ENCODE measurements at regions not wholly inside any gene's neighbourhood (a gene's known extent, or its start where the extent isn't known, plus 50 kb on each side); places are given as distances from the start of the nearest gene placed in this dataset.

DNA sequence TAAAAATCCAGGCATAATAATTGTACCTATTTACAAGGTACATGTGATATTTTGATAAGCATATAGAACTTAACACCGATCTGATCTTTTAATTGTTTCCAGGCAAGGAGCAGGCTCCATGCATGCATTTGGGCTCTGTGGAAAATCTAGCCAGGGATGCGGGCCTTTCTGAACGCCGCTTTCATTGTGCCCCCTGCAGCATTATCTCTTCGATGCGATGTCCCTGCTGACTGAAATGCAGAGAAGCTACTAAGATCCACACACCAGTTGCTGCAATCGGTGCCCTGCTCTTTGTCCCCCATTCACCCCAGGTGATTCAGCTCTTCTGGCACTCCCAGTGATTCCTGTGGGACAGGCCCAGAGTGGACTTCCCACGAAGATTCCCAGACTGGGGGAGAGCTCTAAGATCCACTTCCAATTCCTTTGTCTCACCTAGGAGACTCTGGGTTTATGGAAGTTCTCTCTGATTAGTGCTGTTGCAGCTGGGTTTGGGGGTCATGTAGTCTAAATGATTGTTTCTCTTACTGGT lies 254.3 kb upstream of the AGA start:
- no peak for DNase-seq (ENCODE audit: low spot score)

DNA sequence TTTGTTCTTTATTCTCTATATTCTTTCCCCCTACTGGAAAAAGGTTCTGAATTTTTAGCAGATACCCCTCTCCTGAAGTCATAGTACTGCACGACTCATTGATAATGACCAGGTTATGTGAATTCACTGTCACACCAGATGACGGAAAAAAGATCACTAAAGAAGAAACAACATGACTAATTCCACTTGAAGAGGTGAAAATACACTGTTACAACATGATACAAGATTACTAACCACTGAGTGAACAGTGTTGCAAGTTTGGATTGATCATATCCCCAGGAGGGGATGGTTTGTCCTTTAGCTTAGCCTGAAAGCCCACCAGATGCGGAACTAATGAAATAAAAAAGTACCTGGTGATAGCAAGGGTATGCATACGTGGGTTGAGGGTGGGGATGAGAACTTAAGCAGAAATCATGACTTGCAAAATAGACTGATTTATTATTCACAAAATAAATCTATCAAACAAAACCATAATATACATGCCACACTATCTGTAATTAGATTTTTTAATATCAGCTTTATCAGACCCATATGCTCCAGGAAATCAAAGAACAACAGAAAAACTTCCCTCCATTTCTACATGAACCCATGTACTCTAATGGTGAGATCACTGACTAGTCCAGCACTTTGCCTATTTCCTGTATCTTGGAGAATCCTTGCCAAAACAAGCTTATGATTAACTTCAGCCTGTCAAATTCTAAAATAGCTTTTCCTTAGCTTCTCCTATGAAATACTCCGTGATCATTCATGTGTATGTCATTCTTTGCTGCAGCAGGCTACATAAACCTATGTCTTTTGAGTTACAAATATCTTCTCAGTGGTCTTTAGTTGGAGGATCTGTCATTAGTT lies 257.4 kb upstream of the AGA start:
- no peak for DNase-seq (ENCODE audit: low spot score)

DNA sequence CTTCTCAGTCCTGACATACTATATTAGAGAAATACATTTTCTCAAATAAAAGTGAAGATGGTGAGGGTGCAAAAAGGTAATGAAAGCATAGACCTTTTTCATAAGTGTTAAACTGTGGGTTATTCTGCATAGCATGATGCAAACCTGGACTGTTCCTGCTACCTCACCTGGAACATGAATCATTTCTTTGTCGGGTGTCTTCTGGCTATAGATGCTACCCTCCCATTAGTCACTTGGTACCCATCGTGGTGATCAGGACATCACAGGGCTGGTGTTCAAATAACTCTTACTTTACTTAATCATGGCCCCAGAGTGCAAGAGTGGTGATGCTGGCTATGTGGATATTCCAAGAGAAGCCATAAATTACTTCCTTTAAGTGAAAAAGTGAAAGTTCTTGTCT lies 264.7 kb upstream of the AGA start:
- DNase-seq (ENCODE audit: low spot score), result no peak

DNA sequence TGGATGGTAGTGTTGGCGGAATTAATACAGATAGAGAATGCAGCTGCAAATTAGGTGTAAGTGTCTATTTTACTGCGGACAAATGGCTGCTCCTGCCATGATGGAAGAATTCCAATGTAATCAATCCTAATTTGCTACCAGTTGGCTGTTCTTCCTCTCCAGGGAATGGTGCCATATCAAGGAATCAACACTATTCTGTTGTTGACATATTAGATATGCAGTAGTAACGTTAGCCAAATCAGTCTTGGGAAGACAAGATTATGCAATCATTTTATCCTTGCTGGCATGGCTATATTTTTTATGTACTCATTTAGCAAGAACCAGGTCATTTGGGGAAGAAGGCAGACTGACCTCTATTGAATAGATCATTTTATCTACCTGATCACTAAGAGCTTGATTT lies 271.2 kb upstream of the AGA start:
- DNase-seq (ENCODE audit: low spot score), result no peak

DNA sequence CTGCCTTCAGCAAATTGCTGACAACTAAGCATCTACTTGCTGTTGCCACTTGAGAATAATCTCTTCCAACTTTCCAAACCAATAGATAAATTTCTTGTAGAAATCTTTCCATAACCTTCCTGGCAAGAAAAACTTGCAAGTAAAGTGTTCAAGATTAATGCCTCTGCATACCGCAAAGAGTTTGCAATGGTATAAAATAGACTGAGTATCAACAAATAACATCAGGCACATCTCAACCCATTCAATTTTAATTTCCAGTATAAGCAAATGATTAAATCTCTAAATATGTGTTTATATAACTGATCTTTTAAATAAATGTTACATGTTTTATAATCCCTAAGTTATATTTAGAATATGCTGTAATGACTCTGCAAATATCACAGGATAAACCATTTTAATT lies 275.2 kb upstream of the AGA start:
- no peak for DNase-seq (ENCODE audit: low spot score)

DNA sequence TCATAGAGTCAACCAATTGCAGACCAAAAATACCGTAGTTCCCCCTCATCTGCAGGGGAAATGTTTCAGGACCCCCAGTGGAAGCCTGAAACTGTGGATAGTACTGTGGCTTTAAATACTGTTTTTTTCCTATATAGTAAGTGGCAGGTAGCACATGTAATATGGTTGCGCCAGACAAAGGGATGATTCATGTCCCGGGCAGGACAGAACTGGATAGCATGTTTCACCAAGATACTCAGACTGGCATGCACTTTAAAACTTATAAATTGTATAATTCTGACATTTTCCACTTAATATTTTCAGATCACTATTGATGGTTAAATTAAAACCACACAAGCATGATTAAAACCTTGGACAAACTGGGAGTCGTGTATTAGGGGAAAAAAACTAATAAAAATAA lies 276.3 kb upstream of the AGA start:
- no peak for DNase-seq (ENCODE audit: low spot score)

DNA sequence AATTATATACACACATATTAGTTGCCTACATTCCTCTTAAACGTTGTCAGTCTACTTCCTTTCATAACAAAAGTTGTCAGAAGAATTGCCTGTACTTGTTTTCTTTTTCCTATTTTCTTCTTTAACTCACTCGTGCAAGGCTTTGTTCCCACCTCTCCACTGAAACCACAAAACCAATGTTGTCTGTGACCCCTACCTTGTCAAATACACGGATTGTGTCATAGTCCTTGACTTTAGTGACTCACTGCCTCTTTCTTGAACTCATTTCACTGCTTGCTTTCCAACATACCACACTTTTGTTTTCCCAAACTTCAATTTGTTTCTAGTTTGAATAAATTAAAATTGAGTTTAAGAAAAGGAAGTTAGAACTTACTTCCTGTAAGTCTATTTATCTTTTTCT lies 283.9 kb upstream of the AGA start:
- DNase-seq (ENCODE audit: low spot score), result no peak

DNA sequence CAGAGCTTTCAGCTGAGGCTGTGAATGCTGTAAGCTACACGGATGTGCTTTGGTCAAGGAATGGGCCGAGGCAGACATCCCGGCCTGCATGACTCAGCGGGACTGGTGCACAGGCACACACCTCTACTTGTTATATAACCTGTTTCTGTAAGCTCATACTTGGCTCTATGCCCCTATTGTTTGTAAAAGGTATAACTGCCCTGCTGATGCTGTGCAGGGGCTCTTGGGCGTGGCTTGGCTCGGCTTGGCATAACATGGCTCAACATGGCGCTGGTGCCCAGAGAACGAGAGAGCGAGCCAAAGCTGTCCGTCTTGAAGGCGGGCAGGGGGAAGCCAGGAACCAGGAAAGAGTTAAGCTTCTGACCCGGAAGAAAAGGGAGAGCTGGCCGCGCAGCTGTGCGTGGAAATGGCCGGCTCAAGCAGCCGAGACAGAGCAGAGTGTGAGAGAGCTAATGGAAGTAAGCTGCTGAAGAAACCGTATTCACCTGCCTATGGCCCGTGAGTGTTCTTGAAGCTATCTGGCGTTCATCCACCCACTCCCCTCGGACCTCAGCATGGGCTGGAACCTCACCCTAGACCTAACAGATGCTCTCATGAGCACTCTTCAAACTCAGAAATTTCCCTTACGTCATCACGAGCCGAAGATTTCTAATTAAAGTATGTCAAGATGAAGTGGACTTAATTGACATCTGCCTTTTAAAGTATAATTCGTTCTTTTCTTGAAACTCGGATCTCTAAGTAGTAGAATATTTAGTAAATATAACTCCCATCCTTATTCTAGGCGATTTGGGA lies 286.3 kb upstream of the AGA start:
- no peak for DNase-seq (ENCODE audit: low spot score)

DNA sequence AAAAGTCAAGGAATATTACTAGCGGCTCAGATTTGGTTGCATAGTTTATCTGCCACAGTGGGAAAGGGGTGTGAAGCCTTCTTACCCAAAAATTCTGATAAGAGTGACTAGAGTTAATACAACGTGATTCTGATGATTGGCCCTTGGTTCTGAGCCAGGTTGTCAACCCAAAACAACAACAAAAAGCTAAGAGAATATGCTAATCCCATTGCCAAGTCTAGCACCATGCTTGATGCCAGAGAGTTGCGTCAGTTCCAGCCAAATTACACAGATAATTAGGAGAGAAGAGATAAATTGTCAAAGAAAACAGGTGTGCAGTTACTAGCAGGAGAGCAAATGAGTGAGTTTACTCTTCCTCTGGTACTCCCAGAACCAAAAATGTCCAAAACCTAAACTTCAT lies 287.4 kb upstream of the AGA start:
- DNase-seq (ENCODE audit: low spot score), result no peak

DNA sequence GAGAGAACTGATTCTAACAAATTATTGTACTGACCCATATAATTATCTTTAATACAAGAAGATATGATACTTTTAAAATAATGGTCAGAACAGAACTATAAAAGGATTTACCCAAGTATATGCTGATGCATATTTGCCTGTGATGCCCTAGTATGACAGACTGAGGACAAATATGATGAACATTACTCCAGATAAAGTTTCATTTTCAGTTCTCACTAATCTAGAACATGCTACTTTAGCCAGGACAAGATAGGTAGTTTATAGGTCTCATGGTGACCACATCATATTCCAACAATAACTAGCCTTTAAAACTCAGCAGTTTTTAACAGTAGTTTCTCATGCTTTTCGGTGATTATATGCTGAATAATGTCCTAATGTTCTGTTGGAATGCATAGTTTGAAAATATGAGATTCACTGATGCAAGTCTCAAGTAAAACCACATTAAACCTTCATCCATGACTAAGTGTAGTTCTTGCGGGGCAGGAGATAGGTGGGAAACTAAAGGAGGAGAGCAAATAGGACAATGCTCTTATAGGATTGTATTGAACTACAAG lies 295.2 kb upstream of the AGA start:
- no peak for DNase-seq (ENCODE audit: low spot score)

DNA sequence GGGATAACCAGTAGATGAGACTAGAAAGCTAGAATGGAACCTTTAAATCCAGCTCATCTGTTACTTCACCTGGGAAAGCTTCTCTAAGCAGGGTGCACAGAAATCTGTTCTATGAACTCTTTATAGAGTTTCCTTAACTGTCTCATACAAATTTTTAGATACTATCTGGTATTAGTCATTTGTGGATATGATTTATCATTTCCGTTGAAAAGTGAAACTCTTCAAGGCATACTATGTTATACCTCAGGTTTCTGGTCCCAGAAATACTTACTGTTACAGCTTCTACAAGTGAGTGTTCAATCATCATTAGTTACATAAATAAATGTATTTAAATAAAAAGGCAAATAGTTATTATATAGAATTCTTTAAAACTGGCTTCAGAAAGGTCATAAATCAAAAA lies 298.3 kb upstream of the AGA start:
- no peak for DNase-seq (ENCODE audit: low spot score)

DNA sequence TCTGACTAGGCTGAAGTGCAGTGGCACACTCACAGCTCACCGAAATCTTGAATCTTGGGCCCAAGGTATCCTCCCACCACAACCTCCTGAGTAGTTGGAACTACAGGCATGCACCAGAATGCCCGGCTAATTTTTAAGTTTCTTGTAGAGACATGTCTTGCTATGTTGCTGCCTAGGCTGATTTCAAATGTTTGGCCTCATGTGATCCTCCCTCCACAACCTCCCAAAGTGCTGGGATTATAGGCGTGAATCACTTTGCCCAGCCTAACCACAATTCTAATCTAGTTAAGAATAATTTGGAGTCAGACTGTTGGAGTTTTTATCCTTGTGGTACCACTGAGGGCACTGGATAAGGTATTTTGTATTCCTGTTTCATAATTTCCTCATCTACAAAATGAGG lies 317.5 kb upstream of the AGA start:
- no peak for DNase-seq (ENCODE audit: low spot score)

DNA sequence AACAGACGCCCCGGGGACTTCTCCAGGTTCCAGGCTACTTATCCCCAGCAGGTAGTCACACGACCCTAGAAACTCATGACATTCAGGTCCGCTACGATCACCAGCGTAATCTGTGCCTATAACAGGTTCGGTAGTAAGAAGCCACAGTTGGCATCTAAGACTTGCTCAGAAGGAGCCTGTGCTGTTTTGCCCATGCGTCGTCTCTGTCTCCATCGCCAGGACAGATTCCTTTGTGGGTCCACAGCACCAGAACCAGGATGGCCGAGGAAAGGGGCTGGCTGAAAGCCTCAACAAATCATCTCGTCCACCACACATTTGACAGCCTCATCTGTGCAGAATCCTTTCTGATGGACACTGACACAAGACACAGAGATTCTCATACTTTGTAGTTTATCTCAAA lies 319.5 kb upstream of the AGA start:
- no peak for DNase-seq (ENCODE audit: low spot score)

DNA sequence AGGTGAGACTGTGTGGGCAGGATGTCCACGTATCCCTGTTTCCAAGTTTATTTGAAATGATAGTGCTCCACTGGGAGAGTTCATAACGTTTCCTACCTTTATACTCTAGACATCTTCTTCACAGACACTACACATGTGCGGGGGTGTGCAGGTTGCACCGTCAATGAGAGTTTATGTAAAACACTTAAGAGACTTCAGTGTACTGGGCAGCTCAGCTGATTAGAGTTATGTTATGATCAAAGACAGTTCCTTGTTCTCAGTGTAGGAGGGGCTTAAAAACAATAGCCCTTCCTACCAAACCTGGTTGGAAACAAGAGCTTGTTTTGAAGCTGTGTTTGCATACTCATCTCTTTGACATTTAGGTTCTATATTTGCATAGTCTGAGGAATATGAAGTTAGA lies 326.9 kb upstream of the AGA start:
- DNase-seq (ENCODE audit: low spot score), result no peak

DNA sequence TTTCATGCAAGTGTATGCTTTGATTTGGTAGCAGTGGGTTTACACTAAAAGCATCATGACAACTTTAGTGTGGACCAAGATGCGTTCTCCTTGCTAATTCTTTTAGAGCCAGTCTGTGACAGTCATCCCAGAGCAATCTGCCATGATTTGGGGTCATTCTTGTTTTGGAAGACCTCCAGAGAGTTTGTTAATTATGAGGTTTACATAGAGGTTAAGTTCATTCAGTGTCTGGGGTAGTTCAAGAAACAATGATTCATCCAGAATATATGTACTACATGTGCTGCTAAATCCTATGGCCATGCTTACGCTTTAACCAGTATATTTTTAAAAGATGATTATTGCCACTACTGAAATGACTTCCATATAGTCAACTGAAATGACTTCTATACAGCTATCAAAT lies 328.5 kb upstream of the AGA start:
- DNase-seq (ENCODE audit: low spot score), result no peak

DNA sequence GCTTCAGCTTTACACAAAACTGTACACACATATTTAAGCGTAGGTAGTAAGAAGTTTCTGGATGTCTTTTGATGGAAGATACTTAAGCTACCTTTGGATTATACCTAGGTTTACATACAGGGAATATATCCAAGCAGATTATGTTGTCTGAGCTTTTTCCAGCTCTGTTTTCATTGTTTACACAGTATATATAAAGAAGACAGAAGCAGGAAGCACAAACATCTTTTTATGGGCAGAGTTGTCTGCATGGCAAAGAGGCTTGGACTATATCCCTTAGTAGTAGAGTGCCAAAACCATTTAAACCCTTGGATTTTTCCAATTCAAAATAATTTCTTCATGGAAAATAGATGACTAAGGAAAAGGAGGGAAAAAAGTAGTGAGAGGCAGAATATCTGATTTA lies 329.4 kb upstream of the AGA start:
- DNase-seq (ENCODE audit: low spot score), result no peak

DNA sequence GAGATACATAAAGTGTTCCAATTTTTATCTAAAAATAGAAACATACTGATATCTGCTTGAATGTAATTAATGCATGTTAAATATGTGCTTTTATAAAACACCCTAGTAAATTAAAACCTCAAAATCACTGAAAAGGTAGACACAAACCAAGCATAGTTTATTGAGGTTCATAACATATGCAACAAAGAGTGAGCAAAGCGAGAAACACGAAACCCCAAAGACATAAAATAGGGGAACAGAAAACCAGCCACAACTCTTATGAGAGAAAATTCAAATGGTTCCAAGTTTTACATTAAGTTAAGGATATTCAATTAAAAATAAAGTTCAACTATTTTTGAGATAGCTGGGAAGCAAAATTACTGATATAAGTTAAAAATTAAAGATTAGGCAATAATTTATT lies 336.4 kb upstream of the AGA start:
- DNase-seq (ENCODE audit: low spot score), result no peak

DNA sequence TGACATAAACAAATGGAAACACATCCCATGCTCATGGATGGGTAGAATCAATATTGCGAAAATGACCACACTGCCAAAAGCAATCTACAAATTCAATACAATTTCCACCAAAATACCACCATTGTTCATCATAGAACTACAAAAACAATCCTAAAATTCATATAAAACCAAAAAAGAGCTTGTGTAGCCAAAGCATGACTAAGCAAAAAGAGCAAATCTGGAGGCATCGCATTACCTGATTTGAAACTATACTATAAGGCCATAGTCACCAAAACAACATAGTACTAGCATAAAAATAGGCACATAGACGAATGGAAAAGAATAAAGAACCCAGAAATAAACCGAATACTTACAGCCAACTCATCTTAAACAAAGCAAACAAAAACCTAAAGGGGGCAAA lies 342.8 kb upstream of the AGA start:
- no peak for DNase-seq (ENCODE audit: low spot score)

DNA sequence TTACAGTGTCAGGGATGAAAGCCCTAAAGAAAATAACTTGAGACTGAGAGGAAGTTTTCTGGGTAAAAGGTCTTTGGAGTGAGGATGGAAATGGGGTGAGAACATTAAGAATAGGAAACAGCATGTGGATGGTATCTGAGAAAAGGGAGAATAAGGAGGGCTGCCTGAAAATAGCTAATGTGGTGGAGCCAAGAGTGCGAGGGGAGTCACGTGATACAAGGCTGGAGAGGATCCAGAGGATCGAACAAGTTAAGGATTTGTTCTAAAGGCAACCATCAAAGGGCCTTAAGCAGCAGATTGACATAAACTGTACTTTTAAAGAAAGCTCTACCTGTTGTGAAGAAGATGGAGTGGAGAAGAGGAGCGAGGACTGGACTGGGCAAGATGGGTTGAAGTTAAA lies 347.4 kb upstream of the AGA start:
- no peak for DNase-seq (ENCODE audit: low spot score)

DNA sequence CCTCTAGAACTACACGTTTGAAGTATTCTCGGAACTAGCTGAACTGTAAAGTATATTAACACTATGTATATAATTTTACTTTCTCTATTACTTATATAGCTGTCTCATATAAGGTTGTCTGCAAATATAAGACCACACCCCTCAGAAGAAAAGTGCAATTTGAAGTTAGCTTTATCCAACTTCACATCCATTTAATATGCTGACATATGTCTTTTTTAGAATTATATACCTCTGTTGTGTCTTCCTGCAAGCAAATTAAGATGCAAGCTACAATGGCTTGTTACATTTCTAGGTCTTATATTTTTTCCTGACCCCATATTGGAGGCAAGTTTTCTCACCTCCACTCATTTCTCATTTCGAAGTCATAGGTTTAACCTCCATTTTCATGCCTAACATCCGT lies 349.0 kb upstream of the AGA start:
- no peak for DNase-seq (ENCODE audit: low spot score)

DNA sequence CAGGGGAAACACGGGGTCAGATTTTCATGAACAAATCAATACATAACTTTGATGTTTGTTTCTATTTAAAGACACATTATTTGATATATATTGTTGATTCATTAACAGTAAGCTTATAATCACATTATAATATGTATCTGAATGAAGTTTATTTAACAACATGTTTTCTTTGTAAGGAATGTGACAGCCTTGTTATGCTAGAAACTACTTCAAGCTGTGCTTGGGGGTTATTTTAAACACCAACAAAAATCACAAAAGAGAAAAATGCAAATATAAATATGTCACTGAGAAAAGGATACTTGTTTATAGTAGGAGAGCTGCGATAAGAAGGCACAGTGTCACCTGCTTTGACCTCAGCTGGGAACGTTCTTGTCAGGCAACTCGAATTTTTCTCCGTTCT lies 354.6 kb upstream of the AGA start:
- no peak for DNase-seq (ENCODE audit: low spot score)

DNA sequence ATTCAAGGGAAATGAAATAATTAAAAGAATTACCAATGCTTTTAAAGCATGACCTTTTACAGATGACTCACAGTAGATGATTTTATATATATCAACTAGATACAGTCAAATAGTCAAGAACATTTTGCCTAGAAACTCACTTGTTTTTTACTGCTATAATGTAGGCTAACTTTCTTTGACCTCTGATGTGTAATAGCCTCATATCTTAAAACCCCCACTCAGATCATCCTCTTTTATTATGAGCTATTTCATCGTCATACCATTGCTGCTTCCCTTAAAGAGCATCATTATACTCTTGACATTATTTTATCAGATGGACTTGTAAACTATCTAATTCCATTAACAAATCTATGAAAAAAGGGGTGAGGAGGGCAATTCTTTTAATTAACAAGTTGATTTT lies 355.9 kb upstream of the AGA start:
- DNase-seq (ENCODE audit: low spot score), result no peak

DNA sequence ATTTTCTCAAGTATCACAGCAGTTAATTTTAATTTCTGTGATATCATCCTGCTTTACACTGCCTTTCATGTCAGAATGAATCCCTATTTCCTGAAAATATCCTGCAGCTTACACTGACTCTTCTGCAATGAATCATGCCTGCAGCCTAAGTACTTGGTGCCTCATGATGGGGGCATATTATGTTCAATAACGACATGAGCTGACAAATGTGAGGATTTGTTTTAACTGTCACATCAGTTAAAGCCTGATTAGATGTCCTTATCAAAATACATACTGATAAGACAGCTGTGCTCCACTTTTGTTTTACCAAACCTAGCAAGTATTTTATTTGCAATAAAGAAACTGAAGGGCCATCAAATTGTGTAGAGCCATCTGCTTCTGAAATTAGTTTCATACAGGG lies 359.9 kb upstream of the AGA start:
- DNase-seq (ENCODE audit: low spot score), result no peak
